ENCODE measurements at regions not wholly inside any gene's neighbourhood (a gene's known extent, or its start where the extent isn't known, plus 50 kb on each side); places are given as distances from the start of the nearest gene placed in this dataset.
"Not testable (repeated sequence)": the region's sequence is repeated elsewhere in the genome, so short reads cannot be mapped to it uniquely, and the experiment has no call there.

DNA sequence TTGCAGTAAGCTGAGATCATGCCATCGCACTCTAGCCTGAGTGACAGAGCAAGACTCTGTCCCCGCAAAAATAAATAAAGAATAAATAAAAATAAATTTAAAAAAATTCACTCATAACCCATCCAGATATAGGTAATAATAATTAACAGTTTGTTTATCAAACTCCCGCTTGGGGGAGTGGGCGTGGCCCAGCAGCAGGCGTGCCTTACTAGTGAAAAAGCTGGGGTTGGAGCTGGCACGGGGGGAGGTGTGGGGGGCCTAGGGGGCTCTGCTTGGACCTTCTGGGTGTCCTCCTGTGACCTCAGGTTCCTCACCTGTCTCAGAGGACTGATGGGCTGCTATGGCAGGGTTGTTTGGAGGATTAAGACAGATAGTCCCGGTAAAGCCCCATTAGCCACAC, 207.9 kb downstream of the TP53TG3D start:
- TF ChIP-seq, protein P1, sequence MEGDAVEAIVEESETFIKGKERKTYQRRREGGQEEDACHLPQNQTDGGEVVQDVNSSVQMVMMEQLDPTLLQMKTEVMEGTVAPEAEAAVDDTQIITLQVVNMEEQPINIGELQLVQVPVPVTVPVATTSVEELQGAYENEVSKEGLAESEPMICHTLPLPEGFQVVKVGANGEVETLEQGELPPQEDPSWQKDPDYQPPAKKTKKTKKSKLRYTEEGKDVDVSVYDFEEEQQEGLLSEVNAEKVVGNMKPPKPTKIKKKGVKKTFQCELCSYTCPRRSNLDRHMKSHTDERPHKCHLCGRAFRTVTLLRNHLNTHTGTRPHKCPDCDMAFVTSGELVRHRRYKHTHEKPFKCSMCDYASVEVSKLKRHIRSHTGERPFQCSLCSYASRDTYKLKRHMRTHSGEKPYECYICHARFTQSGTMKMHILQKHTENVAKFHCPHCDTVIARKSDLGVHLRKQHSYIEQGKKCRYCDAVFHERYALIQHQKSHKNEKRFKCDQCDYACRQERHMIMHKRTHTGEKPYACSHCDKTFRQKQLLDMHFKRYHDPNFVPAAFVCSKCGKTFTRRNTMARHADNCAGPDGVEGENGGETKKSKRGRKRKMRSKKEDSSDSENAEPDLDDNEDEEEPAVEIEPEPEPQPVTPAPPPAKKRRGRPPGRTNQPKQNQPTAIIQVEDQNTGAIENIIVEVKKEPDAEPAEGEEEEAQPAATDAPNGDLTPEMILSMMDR (IDR thresholded peaks at IDR 0.05) = not testable (repeated sequence)
- not testable (repeated sequence) for TF ChIP-seq POLR2AphosphoS5 (IDR thresholded peaks at IDR 0.05)

Measured in upper lobe of left lung (tissue), 4 donors.